Gastrocnemius medialis (tissue), 4 donors: ENCODE measurements at regions not wholly inside any gene's neighbourhood (a gene's known extent, or its start where the extent isn't known, plus 50 kb on each side); places are given as distances from the start of the nearest gene placed in this dataset.

Experiments used
- POLR2A ChIP-seq, 2 donors: fragments of 450-650 bp; IDR thresholded peaks; one replicate each; pipeline ENCODE4 v1.6.1; 2017; ENCODE audit warnings: antibody characterized with exemption in 2 of 2, mild to moderate bottlenecking in 2 of 2, moderate library complexity in 2 of 2
- TF ChIP-seq, protein P1 (sequence below), 5 experiments: fragments of 450-650 bp in 3 of 5; fragments of 200-600 bp in 2 of 5; sonication (generic) in 2 of 5; IDR thresholded peaks in 4 of 5; conservative IDR thresholded peaks in 1 of 5; 1 replicate in 4 of 5; 2 replicates in 1 of 5; pipeline ENCODE4 v1.5.1; 2016 to 2019; ENCODE audit warnings: antibody characterized with exemption in 5 of 5, mild to moderate bottlenecking in 3 of 5, moderate library complexity in 3 of 5

DNA sequence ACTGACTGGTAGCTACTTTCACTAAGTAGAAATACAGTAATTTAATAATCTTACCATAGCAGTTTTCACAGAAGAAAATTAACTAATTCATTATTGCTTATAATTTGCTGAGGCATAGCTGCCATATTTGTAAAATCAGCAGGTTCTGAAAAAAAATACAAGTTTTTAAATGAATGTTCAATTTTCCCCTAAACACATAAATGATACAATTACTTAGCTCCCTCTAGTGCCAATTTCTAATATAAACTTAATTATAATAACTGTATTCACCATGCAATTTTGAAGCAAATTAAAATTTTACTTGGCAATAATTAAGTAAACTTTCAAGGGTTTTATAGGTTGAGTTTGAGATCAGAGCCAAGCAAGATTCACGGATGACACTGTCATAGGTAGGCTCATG lies 1321.6 kb upstream of the ACVR2A start:
- TF ChIP-seq, protein P1, sequence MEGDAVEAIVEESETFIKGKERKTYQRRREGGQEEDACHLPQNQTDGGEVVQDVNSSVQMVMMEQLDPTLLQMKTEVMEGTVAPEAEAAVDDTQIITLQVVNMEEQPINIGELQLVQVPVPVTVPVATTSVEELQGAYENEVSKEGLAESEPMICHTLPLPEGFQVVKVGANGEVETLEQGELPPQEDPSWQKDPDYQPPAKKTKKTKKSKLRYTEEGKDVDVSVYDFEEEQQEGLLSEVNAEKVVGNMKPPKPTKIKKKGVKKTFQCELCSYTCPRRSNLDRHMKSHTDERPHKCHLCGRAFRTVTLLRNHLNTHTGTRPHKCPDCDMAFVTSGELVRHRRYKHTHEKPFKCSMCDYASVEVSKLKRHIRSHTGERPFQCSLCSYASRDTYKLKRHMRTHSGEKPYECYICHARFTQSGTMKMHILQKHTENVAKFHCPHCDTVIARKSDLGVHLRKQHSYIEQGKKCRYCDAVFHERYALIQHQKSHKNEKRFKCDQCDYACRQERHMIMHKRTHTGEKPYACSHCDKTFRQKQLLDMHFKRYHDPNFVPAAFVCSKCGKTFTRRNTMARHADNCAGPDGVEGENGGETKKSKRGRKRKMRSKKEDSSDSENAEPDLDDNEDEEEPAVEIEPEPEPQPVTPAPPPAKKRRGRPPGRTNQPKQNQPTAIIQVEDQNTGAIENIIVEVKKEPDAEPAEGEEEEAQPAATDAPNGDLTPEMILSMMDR (IDR thresholded peaks at IDR 0.05 in 4 of 5, conservative IDR thresholded peaks at IDR 0.05 in 1 of 5), result no peak
- TF ChIP-seq POLR2A (IDR thresholded peaks at IDR 0.05), result no peak
